ENCODE measurements at regions not wholly inside any gene's neighbourhood (a gene's known extent, or its start where the extent isn't known, plus 50 kb on each side); places are given as distances from the start of the nearest gene placed in this dataset.

DNA sequence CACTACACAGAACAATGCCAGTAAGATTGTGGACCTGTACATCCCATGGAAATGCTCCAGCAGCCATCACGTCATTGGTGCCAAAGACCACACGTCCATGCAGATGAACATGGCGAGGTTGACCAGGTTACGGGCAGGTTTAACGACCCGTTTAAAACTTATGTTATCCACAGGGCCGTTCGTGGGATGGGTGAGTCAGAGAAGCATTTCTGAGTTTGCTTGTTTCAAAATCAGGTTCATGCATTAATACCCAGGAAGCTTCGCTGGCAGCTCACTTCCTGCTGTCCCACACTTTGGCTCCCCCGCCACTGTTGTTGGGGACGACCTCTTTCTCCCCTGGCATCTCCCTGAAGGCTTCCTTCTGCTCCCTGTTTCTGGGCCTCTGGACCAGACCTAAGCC is 194.1 kb downstream of the USP12 start:
- H3K4me2 ChIP-seq, result no peak overlapping the region
- no peak overlapping the region for H2AFZ ChIP-seq
- no peaks in the 10 kb centered on the region for H3K9me2 ChIP-seq (replicated peaks; ENCODE audit: insufficient read depth)
- TF ChIP-seq EZH2 (IDR thresholded peaks at IDR 0.05; ENCODE audit: borderline replicate concordance) (no peak), EZH2phosphoT487 (IDR thresholded peaks at IDR 0.05; ENCODE audit: low read depth, severe bottlenecking, unreplicated experiment) (no peak)
- TF ChIP-seq, protein P1, sequence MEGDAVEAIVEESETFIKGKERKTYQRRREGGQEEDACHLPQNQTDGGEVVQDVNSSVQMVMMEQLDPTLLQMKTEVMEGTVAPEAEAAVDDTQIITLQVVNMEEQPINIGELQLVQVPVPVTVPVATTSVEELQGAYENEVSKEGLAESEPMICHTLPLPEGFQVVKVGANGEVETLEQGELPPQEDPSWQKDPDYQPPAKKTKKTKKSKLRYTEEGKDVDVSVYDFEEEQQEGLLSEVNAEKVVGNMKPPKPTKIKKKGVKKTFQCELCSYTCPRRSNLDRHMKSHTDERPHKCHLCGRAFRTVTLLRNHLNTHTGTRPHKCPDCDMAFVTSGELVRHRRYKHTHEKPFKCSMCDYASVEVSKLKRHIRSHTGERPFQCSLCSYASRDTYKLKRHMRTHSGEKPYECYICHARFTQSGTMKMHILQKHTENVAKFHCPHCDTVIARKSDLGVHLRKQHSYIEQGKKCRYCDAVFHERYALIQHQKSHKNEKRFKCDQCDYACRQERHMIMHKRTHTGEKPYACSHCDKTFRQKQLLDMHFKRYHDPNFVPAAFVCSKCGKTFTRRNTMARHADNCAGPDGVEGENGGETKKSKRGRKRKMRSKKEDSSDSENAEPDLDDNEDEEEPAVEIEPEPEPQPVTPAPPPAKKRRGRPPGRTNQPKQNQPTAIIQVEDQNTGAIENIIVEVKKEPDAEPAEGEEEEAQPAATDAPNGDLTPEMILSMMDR (IDR thresholded peaks at IDR 0.05; ENCODE audit: poor library complexity), result no peak
- no peaks in the 10 kb centered on the region for H4K20me1 ChIP-seq (ENCODE audit: insufficient read depth, poor library complexity, severe bottlenecking)
- peak overlapping the region; percentile 81 for H3K27ac ChIP-seq
- 62% methylated on average over 10 of the region's 11 CpGs for WGBS (ENCODE audit: low lambda C conversion rate, missing lambda C conversion rate)
- H3K4me1 ChIP-seq (ENCODE audit: insufficient read depth), result peaks cover 45% of the 10 kb centered on the region
- no peaks in the 10 kb centered on the region for H3K27me3 ChIP-seq
- H3K4me3 ChIP-seq, result no peak overlapping the region
- no peaks in the 10 kb centered on the region for H3K9me3 ChIP-seq (ENCODE audit: low read depth)
- H3K79me2 ChIP-seq, result no peaks in the 10 kb centered on the region
- no peaks in the 10 kb centered on the region for H3K36me3 ChIP-seq (replicated peaks; ENCODE audit: insufficient read depth, low read depth)
- DNase-seq (ENCODE audit: low spot score), result no peak

DNA sequence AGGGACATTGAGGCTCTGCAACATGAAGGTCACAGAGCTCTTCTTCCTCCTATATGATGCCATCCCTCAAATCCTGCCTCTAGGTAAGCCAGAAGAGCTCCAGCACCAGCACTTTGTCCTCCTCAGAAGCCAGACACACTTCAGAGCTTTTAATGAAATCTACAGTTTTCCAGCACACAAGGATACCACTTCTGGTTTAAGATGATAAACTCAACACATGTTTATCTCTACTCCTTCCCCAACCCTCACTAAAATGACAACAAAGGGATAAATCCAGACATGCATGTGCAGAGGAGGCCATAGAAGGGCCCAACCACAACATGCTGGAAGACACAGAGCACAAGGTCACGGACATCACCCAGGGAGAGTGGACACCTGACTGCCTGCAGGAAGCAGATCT is 195.3 kb downstream of the USP12 start:
- 79% methylated on average over 1 of the region's 1 CpG for WGBS (ENCODE audit: low lambda C conversion rate, missing lambda C conversion rate)
- Histone ChIP-seq H3K4me2 (no peak overlapping the region), H3K4me3 (no peak overlapping the region), H4K20me1 (ENCODE audit: insufficient read depth, poor library complexity, severe bottlenecking) (no peaks in the 10 kb centered on the region), H3K9me2 (replicated peaks; ENCODE audit: insufficient read depth) (no peaks in the 10 kb centered on the region), H3K27me3 (no peaks in the 10 kb centered on the region), H2AFZ (no peak overlapping the region), H3K27ac (no peak overlapping the region), H3K79me2 (no peaks in the 10 kb centered on the region), H3K36me3 (replicated peaks; ENCODE audit: insufficient read depth, low read depth) (no peaks in the 10 kb centered on the region), H3K9me3 (ENCODE audit: low read depth) (no peaks in the 10 kb centered on the region), H3K4me1 (ENCODE audit: insufficient read depth) (peaks cover 48% of the 10 kb centered on the region)
- TF ChIP-seq EZH2 (IDR thresholded peaks at IDR 0.05; ENCODE audit: borderline replicate concordance) (no peak), EZH2phosphoT487 (IDR thresholded peaks at IDR 0.05; ENCODE audit: low read depth, severe bottlenecking, unreplicated experiment) (no peak)
- TF ChIP-seq, protein P1 (IDR thresholded peaks at IDR 0.05; ENCODE audit: poor library complexity), result no peak
- DNase-seq (ENCODE audit: low spot score), result no peak

DNA sequence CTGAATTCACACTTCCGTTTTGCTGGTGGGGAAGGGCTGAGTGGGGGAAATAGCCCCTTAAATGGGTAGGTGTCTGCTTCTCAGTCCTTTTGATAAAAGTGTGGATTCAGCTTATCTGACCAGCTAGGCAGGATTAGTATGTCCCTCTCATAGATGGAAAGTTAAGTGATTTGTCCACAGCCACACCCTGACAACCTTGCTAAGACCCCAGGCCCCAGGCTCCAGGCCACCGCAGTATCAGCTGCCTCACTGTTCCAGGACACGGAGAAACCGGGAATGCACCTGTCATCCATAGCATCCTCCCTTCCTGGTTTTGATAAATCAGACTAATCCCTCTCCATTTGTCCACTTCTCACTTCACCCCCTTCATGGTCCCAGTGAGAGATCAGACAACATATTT is 197.7 kb downstream of the USP12 start:
- Histone ChIP-seq H3K9me2 (replicated peaks; ENCODE audit: insufficient read depth) (no peaks in the 10 kb centered on the region), H3K27me3 (no peaks in the 10 kb centered on the region), H3K36me3 (replicated peaks; ENCODE audit: insufficient read depth, low read depth) (no peaks in the 10 kb centered on the region), H3K4me3 (no peak overlapping the region), H3K79me2 (no peaks in the 10 kb centered on the region), H3K4me1 (ENCODE audit: insufficient read depth) (peaks cover 53% of the 10 kb centered on the region), H2AFZ (no peak overlapping the region), H4K20me1 (ENCODE audit: insufficient read depth, poor library complexity, severe bottlenecking) (no peaks in the 10 kb centered on the region), H3K27ac (peak overlapping the region; percentile 23), H3K9me3 (ENCODE audit: low read depth) (no peaks in the 10 kb centered on the region), H3K4me2 (no peak overlapping the region)
- DNase-seq (ENCODE audit: low spot score), result no peak
- TF ChIP-seq EZH2 (IDR thresholded peaks at IDR 0.05; ENCODE audit: borderline replicate concordance), result no peak
- no peak for TF ChIP-seq EZH2phosphoT487 (IDR thresholded peaks at IDR 0.05; ENCODE audit: low read depth, severe bottlenecking, unreplicated experiment)
- TF ChIP-seq, protein P1 (IDR thresholded peaks at IDR 0.05; ENCODE audit: poor library complexity), result no peak
- WGBS (ENCODE audit: low lambda C conversion rate, missing lambda C conversion rate), result 56% methylated on average over 4 of the region's 4 CpGs

DNA sequence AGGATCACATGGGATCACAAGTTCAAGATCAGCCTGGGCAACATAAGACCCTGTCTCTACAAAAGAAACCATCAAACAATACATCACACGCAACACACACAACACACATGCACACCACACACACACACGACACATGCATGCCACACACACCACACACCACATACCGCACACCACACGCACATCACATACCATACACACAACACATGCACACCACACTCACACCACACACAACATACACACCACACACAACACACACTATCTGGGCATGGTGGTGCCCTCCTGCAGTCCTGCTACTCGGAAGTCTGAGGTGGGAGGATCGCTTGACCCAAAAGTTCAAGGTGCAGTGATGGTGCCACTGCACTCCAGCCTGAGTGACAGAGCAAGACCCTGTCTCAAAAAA is 198.3 kb downstream of the USP12 start:
- Histone ChIP-seq H3K4me1 (ENCODE audit: insufficient read depth) (peaks cover 51% of the 10 kb centered on the region), H3K79me2 (no peaks in the 10 kb centered on the region), H3K36me3 (replicated peaks; ENCODE audit: insufficient read depth, low read depth) (no peaks in the 10 kb centered on the region), H3K4me2 (no peak overlapping the region), H3K4me3 (no peak overlapping the region), H3K27ac (no peak overlapping the region), H4K20me1 (ENCODE audit: insufficient read depth, poor library complexity, severe bottlenecking) (no peaks in the 10 kb centered on the region), H2AFZ (no peak overlapping the region), H3K27me3 (no peaks in the 10 kb centered on the region), H3K9me2 (replicated peaks; ENCODE audit: insufficient read depth) (no peaks in the 10 kb centered on the region), H3K9me3 (ENCODE audit: low read depth) (no peaks in the 10 kb centered on the region)
- DNase-seq (ENCODE audit: low spot score), result no peak
- WGBS (ENCODE audit: low lambda C conversion rate, missing lambda C conversion rate), result 79% methylated on average over 6 of the region's 6 CpGs
- TF ChIP-seq, protein P1 (IDR thresholded peaks at IDR 0.05; ENCODE audit: poor library complexity), result no peak
- TF ChIP-seq EZH2 (IDR thresholded peaks at IDR 0.05; ENCODE audit: borderline replicate concordance) (no peak), EZH2phosphoT487 (IDR thresholded peaks at IDR 0.05; ENCODE audit: low read depth, severe bottlenecking, unreplicated experiment) (no peak)
